K562 (cell line): ENCODE measurements at regions not wholly inside any gene's neighbourhood (a gene's known extent, or its start where the extent isn't known, plus 50 kb on each side); places are given as distances from the start of the nearest gene placed in this dataset.

Source experiments
- BRCA1 ChIP-seq, 2 experiments: fragments of 450-650 bp in 1 of 2; sonication (generic) in 1 of 2; formaldehyde crosslinking in 1 of 2; IDR thresholded peaks; 2 replicates each; pipeline versions ENCODE4 v1.5.0 to v1.6.1; 2017 to 2020; ENCODE audit warnings: mild to moderate bottlenecking in 1 of 2, missing genetic modification reagents in 1 of 2
- CTCF ChIP-seq, 3 experiments: IDR thresholded peaks in 2 of 3; conservative IDR thresholded peaks in 1 of 3; 2 replicates each; pipeline ENCODE4 v1.5.1; 2011 to 2012; ENCODE audit warnings: low read length in 3 of 3, mild to moderate bottlenecking in 3 of 3, control low read depth in 2 of 3, improper control_type of control experiment in 1 of 3, inconsistent platforms in 1 of 3, low read depth in 1 of 3, mixed read lengths in 1 of 3, moderate library complexity in 1 of 3; ENCODE audit not compliant: insufficient read depth in 2 of 3
- GABPA ChIP-seq: fragments of 200-800 bp; sonication (Bioruptor generic); conservative IDR thresholded peaks from 2 replicates; pipeline ENCODE4 v1.6.1; 2016; ENCODE audit warnings: low read depth, missing genetic modification characterization, missing compliant biosample characterization
- GATAD2A ChIP-seq: fragments of 450-650 bp; IDR thresholded peaks from 2 replicates; pipeline ENCODE4 v1.6.1; 2017
- IRF1 ChIP-seq: sonication (generic); formaldehyde crosslinking; IDR thresholded peaks from 2 replicates; pipeline ENCODE4 v1.8.0; 2022; ENCODE audit warnings: missing genetic modification reagents, mild to moderate bottlenecking, borderline replicate concordance
- PATZ1 ChIP-seq: fragments of 250-450 bp; sonication (Bioruptor Pico); IDR thresholded peaks from 2 replicates; pipeline ENCODE4 v1.5.0; 2020; ENCODE audit warnings: mild to moderate bottlenecking, borderline replicate concordance
- PHF8 ChIP-seq: fragments of 200-600 bp; sonication (generic); IDR thresholded peaks from 2 replicates; pipeline ENCODE4 v1.6.1; 2012; ENCODE audit warnings: mixed run types, mild to moderate bottlenecking, inconsistent platforms, low read length, moderate library complexity, borderline replicate concordance
- POLR3A ChIP-seq: IDR thresholded peaks from 2 replicates; pipeline ENCODE4 v1.6.1; 2011; ENCODE audit warnings: borderline replicate concordance, mild to moderate bottlenecking, moderate library complexity; ENCODE audit not compliant: insufficient read length, insufficient read depth; ENCODE audit errors: extremely low read depth
- RAD51 ChIP-seq: fragments of 450-650 bp; IDR thresholded peaks from 2 replicates; pipeline ENCODE4 v1.7.1; 2016; ENCODE audit warnings: low read depth, mild to moderate bottlenecking, borderline replicate concordance
- RFX5 ChIP-seq: IDR thresholded peaks from 2 replicates; pipeline ENCODE4 v1.6.1; 2011; ENCODE audit warnings: low read depth, mild to moderate bottlenecking, improper control_type of control experiment, low read length
- RNF2 ChIP-seq: sonication (generic); IDR thresholded peaks from 2 replicates; pipeline ENCODE4 v1.6.1; 2016
- TEAD4 ChIP-seq, 2 experiments: sonication (generic) in 1 of 2; formaldehyde crosslinking in 1 of 2; IDR thresholded peaks; 2 replicates each; pipeline versions ENCODE4 v1.6.1 to v1.8.0; 2012 to 2022; ENCODE audit warnings: borderline replicate concordance in 1 of 2, inconsistent platforms in 1 of 2, low read length in 1 of 2, mild to moderate bottlenecking in 1 of 2, missing genetic modification reagents in 1 of 2
- ZSCAN29 ChIP-seq: fragments of 450-650 bp; IDR thresholded peaks from 2 replicates; pipeline ENCODE4 v1.6.1; 2017

GRCh38 chr7:417973-418601 lies 101.6 kb downstream of the PDGFA start:
- TF ChIP-seq CTCF (IDR thresholded peaks at IDR 0.05 in 2 of 3, conservative IDR thresholded peaks at IDR 0.05 in 1 of 3; ENCODE audit: insufficient read depth in 2 of 3, low read depth in 1 of 3, low read length in 3 of 3): no peak
- TF ChIP-seq IRF1 (CRISPR knock-in tag): no peak
- no peak for TF ChIP-seq PATZ1 (CRISPR knock-in tag)
- TF ChIP-seq PHF8: no peak
- no peak for TF ChIP-seq RFX5
- no peak for TF ChIP-seq GABPA (tag)
- no peak for TF ChIP-seq BRCA1 (IDR thresholded peaks at IDR 0.05)
- TF ChIP-seq BRCA1 (CRISPR knock-in tag; IDR thresholded peaks at IDR 0.05): no peak
- no peak for TF ChIP-seq RAD51
- no peak for TF ChIP-seq POLR3A
- TF ChIP-seq RNF2: no peak
- TF ChIP-seq TEAD4 (IDR thresholded peaks at IDR 0.05; ENCODE audit: low read length): no peak
- TF ChIP-seq TEAD4 (CRISPR knock-in tag; IDR thresholded peaks at IDR 0.05; ENCODE audit: borderline replicate concordance): no peak
- TF ChIP-seq ZSCAN29: no peak
- no peak for TF ChIP-seq GATAD2A
